GM21367 (cell line): ENCODE measurements at regions not wholly inside any gene's neighbourhood (a gene's known extent, or its start where the extent isn't known, plus 50 kb on each side); places are given as distances from the start of the nearest gene placed in this dataset.
"Not testable (repeated sequence)": the region's sequence is repeated elsewhere in the genome, so short reads cannot be mapped to it uniquely, and the experiment has no call there.

Source experiments
- ATAC-seq: cut with Tn5 transposase; IDR thresholded peaks from one replicate; pipeline ENCODE4 v1.9.1; 2021; ENCODE audit not compliant: unreplicated experiment

GRCh38 chr7:20466543-20467021, 135.9 kb downstream of the ITGB8 start:
- no peak for ATAC-seq

- ATAC-seq = no peak
Measured at GRCh38 chr7:20470082-20470481, 139.4 kb downstream of the ITGB8 start.

GRCh38 chr7:20470726-20471125, 140.0 kb downstream of the ITGB8 start:
- no peak for ATAC-seq

GRCh38 chr7:20474249-20474648, 141.2 kb upstream of the ABCB5 start:
- ATAC-seq = no peak

- ATAC-seq = no peak
Measured at GRCh38 chr7:20475756-20476155, 139.7 kb upstream of the ABCB5 start.

GRCh38 chr7:20477067-20477466, 138.4 kb upstream of the ABCB5 start:
- ATAC-seq = no peak

GRCh38 chr7:20479706-20480105, 135.8 kb upstream of the ABCB5 start:
- no peak for ATAC-seq

GRCh38 chr7:20482071-20482470, 133.4 kb upstream of the ABCB5 start:
- ATAC-seq = no peak

GRCh38 chr7:20484356-20484755, 131.1 kb upstream of the ABCB5 start:
- no peak for ATAC-seq

GRCh38 chr7:20488850-20489249, 126.6 kb upstream of the ABCB5 start:
- ATAC-seq = no peak

GRCh38 chr7:20491284-20491683, 124.2 kb upstream of the ABCB5 start:
- no peak for ATAC-seq

- no peak for ATAC-seq
Measured at GRCh38 chr7:20494566-20494965, 120.9 kb upstream of the ABCB5 start.

GRCh38 chr7:20501473-20501872, 114.0 kb upstream of the ABCB5 start:
- ATAC-seq = not testable (repeated sequence)

GRCh38 chr7:20503278-20503950, 112.1 kb upstream of the ABCB5 start:
- no peak for ATAC-seq

- no peak for ATAC-seq
Measured at GRCh38 chr7:20504060-20504459, 111.4 kb upstream of the ABCB5 start.

GRCh38 chr7:20506175-20506574, 109.3 kb upstream of the ABCB5 start:
- ATAC-seq = no peak

- ATAC-seq = no peak
Measured at GRCh38 chr7:20507157-20507556, 108.3 kb upstream of the ABCB5 start.

- no peak for ATAC-seq
Measured at GRCh38 chr7:20508109-20508508, 107.4 kb upstream of the ABCB5 start.

GRCh38 chr7:20509892-20510572, 105.4 kb upstream of the ABCB5 start:
- ATAC-seq = no peak

- ATAC-seq = no peak
Measured at GRCh38 chr7:20510573-20510900, 104.9 kb upstream of the ABCB5 start.

- no peak for ATAC-seq
Measured at GRCh38 chr7:20513341-20513740, 102.1 kb upstream of the ABCB5 start.

GRCh38 chr7:20513897-20514296, 101.6 kb upstream of the ABCB5 start:
- ATAC-seq = no peak

GRCh38 chr7:20514364-20514763, 101.1 kb upstream of the ABCB5 start:
- no peak for ATAC-seq
